ENCODE measurements at regions not wholly inside any gene's neighbourhood (a gene's known extent, or its start where the extent isn't known, plus 50 kb on each side); places are given as distances from the start of the nearest gene placed in this dataset.

DNA sequence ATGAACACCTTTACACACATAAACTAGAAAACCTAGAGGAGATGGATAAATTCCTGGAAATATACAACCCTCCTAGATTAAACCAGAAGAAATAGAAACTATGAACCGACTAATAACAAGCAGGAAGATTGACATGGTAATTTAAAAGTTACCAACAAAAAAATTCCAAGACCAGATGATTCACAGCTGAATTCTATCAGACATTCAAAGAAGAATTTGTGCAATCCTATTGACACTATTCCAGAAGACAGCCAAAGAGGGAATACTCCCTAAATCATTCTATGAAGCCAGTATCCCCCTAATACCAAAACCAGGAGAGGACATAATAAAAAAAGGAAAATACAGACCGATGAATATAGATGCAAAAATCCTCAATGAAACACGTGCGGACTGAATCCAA, 102.6 kb upstream of the KRR1 start:
- TF ChIP-seq POLR2A (IDR thresholded peaks at IDR 0.05; ENCODE audit: low read length) (no peak), GATA1 (IDR thresholded peaks at IDR 0.05; ENCODE audit: low read depth, low read length) (no peak)
